ENCODE measurements at regions not wholly inside any gene's neighbourhood (a gene's known extent, or its start where the extent isn't known, plus 50 kb on each side); places are given as distances from the start of the nearest gene placed in this dataset.
A peak's percentile ranks its signal among the peaks of the same experiment; 100 is the strongest.
"Not testable (repeated sequence)": the region's sequence is repeated elsewhere in the genome, so short reads cannot be mapped to it uniquely, and the experiment has no call there.

DNA sequence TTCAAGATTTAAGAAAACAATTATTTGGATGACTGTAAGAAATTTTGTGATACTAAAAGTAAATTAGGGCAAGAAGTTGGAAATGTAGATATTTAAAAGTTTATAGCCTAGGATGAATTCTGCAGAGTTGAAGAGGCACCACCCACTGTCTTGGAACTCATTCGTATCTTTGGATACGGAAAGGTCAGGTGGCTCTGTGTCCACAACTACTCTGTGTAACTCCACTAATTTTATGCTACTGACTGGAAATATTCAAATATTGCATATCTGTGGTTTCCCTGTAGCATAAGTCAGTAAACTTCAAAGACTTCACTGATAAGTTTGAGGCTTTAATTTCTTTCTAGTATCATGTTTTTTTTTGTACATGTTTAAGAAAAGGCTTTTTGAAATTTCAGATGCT lies 156.9 kb upstream of the RPRM start:
- no peak for DNase-seq

DNA sequence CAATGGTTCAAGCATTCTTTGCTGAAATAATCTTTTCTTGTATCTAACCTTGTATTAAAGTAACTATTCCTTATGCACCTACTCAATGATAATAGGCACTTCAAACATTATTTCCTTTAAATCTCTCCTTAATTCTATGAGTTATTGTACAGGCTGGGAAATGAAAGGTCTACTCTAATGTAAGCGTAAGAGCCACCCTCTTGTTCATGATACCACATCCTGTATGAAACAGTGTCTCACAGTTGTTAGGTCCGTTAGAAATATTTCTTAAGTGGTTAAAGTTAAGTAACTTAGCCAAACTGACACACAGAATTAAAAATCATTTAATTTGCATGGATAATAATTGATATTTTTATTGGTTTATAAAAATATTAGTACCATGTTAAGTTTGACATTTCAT lies 162.5 kb upstream of the RPRM start:
- no peak for DNase-seq

- DNase-seq, result no peak
Observed at GRCh38 chr2:153644955-153645354, 166.4 kb upstream of the RPRM start.

- DNase-seq, result no peak
Observed at GRCh38 chr2:153645599-153645998, 167.0 kb upstream of the RPRM start.

GRCh38 chr2:153657651-153658050 lies 179.1 kb upstream of the RPRM start:
- no peak for DNase-seq

- DNase-seq, result no peak
Observed at GRCh38 chr2:153661801-153662200, 183.2 kb upstream of the RPRM start.

DNA sequence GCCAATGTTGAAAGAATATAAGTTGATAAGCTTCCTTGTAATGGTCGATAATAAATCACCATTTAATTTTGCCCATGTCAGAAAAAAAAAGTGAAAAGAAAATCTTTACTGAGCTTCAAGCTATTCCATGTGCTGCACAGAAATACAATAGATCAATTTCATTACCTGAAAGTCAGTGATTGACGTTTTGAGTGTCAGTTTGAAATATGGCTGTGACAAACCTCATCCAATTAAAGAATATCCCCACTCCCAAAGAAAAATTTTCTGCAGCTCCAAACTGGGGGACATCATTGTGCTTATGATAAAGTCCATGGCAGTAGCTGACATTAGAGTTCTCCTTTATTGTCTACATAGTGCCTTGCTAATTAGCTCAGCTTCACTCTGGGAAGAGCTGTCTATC lies 184.8 kb upstream of the RPRM start:
- DNase-seq, result no peak

DNA sequence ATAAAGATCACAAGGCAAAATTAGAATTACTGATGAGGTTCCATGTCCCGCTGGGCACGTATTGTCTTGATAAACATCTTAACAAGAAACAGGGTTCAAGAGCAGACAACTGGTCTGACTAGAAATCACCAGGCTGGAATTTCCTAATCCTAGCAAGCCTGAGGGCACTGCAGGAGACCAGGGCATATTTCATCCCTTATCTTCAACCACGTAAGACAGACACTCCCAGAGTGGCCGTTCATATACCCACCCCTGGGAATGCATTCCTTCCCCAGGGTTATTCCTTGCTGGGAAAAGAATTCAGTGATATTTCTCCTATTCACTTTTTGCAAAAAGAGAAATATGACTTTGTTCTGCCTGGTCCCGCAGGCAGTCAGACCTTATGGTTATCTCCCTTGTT lies 185.4 kb upstream of the RPRM start:
- DNase-seq, result not testable (repeated sequence)

GRCh38 chr2:153667475-153667874 lies 188.9 kb upstream of the RPRM start:
- DNase-seq, result no peak

DNA sequence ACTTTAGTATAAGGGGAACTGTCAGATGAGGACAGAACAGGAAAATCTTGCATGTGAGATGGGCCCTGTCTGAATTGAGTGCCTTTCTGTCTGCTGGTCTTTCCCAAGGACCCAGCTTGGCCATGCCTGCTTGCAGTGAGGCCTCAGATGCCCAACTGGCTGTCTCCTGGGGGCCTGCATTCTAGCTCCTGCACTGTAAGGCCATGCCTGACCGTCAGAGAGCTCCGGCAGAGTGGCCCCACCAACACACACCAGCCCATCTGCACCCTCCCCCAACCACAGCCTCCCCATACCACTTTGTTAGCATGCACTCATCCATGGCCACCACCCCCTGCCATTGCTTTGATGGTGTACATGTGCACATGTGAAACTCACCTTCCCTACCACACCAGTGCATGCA lies 190.4 kb upstream of the RPRM start:
- DNase-seq, result no peak

- DNase-seq, result no peak
Observed at GRCh38 chr2:153710128-153710527, 161.6 kb upstream of the GALNT13 start.

- no peak for DNase-seq
Observed at GRCh38 chr2:153715218-153715850, 156.4 kb upstream of the GALNT13 start.

- no peak for DNase-seq
Observed at GRCh38 chr2:153717060-153717459, 154.7 kb upstream of the GALNT13 start.

DNA sequence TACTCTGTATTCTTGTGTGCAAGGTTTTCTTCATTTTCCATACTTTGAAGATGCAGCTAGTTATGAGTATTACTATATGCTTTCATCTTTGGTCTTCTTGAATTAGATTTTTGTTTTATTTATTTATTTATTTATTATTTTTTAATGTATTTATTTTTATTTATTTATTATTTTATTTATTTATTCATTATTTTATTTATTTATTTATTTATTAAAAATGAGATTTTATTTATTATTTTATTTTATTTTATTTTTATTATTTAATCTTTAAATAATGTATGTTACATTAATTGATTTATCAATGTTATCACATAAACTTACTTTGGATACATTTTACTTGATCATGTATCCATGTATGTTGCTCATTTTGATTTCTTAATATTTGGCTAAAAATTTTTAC lies 132.3 kb upstream of the GALNT13 start:
- DNase-seq, result no peak

- DNase-seq, result no peak
Observed at GRCh38 chr2:153761936-153762335, 109.8 kb upstream of the GALNT13 start.

DNA sequence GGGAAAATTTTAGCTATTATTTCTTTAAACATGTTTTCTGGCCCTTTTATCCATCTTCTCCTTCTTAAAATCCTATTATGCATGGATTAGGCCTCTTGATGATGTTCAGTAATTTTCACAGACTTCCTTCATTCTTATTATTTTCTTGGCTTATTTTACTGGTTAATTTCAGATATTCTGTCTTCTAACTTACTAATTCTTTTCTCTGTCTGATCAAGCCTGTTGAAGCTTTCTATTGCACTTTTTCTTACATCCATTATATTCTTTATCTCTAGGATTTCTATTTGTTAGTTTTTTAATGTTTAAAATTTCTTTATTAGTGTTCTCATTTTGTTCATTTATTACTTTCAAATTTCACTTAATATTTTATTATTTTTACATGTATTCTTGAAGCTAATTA lies 105.3 kb upstream of the GALNT13 start:
- DNase-seq, result no peak

- DNase-seq, result no peak
Observed at GRCh38 chr2:153770359-153770991, 101.2 kb upstream of the GALNT13 start.

DNA sequence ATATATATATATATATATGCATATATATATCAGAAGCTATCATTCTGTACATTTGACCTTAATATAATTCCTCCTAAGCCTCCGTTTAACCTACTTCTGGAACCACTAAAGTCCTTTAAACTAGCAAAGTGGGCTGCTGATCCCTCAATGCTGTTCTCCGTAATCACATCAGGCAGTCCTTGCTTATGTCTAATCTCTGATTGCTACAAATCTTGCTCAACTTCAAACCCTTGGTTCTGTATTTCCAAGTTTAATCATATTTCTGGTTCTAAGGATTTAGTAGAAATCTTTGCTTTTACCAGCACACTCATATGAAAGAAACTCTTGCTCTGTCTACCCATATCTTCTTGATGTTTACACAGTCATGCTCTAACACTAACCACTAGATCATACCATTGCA lies 91.5 kb upstream of the GALNT13 start:
- DNase-seq, result no peak

DNA sequence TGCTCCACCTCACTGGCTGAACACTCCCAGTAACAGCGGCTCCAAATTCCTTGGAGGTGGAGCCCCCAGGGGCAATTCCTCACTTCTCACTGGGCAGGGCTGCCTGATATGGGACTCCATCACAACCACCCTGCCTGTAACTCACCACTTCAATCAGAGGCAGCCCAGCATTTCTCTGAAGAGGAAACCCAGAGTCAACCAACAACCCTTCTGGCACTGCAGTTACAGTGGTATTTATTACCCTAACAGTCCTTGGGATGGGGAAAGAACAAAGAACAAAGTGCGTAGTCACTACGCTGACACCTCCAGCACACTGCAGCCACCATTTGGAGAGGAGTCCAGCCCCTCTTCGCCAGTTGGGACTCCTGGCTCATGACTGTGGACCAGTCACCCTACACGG lies 85.7 kb upstream of the GALNT13 start:
- DNase-seq, result no peak

DNA sequence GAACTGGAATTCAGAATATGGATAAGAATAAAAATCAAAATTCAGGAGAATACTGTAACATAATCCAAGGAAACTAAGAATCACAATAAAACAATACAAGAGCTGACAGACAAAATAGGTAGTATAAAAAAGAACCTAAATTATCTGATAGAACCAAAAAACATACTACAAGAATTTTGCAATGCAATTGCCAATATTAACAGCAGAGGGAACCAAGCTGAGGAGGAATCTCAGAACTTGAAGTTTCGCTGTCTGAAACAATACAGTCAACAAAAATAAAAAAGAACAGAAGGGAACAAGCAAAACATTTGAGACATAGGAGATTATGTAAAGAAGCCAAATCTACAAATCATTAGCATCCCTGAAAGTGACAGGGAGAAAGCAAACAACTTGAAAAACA lies 84.1 kb upstream of the GALNT13 start:
- no peak for DNase-seq

- DNase-seq, result no peak
Observed at GRCh38 chr2:153802671-153803070, 69.1 kb upstream of the GALNT13 start.

- no peak for DNase-seq
Observed at GRCh38 chr2:153808679-153809078, 63.0 kb upstream of the GALNT13 start.

DNA sequence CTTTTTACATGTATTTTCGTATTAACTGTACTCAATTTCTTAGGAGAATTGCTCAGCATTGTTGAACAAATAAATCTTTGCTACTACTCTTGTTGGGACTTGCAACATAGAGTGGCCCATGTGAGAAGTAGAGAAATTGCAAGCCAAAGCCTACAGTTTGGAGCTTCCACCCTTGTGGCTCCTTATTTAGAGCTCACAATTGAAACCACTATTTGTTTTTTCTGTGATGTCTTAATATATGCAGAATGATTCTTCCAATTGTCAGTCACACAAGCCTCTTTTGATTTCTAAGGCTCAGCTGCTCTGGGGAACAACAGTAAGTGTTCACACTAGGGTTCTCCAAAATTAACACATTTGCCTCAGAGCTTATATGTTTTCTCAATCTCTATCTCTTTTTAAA lies 60.2 kb upstream of the GALNT13 start:
- peak in 1 of 2 experiments; percentile 4 for DNase-seq

GRCh38 chr2:153812632-153813031 lies 59.1 kb upstream of the GALNT13 start:
- DNase-seq, result no peak

DNA sequence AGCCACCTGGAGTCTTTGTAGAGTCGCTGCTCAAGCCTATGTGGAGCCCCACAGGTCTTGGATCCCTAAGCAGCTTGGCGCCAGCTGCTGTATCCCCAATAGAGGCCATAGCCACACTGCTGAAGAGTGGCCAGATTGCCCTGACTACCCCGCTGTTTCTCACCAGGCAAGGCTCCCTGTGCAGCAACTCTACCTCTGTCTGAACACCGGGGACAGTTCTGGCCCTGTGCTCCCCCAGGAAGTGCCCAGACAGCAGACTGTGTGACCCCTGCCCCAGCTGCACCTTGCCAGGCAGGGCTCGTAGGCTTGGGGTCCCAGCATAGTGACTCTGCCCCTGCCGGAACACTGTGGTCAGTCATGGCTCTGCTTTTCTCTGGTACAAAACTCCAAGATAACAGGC lies 53.5 kb upstream of the GALNT13 start:
- DNase-seq, result no peak

All from NCI-H1930 (cell line).